ENCODE measurements at regions not wholly inside any gene's neighbourhood (a gene's known extent, or its start where the extent isn't known, plus 50 kb on each side); places are given as distances from the start of the nearest gene placed in this dataset.
"Not testable (repeated sequence)": the region's sequence is repeated elsewhere in the genome, so short reads cannot be mapped to it uniquely, and the experiment has no call there.

DNA sequence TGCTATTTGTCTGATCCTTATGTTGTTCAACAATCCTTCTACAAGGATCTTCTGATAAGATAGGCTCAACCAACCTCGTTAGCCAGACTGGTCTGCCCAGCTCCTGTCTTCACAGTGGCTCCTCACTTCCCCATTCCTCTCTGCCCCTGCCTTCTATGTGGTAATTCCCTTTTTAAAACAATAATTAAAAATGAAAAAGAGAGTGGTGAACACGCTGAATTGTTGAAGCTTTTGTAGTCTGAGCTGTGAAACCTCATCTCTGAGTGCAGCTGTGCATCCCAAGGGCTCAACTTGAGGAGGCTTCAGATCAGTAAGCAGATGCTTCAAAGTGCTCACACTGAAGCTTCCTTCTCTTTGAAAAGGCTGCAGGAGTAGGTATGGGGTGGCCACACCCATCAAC is 70.7 kb upstream of the JUN start:
- no peak overlapping the region for H3K4me3 ChIP-seq (ENCODE audit: control insufficient read depth in 2 of 3, extremely low read depth in 1 of 3, insufficient read depth in 2 of 3, low read depth in 1 of 3, low read length in 3 of 3)
- no peak for FAIRE-seq
- no peaks in the 10 kb centered on the region for H3K27me3 ChIP-seq (ENCODE audit: control insufficient read depth, extremely low read depth, insufficient read depth, low read length)
- dilution Hi-C loops (cut with MboI; ENCODE audit: extremely low pct_ligation_motif_present, low sequenced_read_pairs): no loop called here
- H3K4me1 ChIP-seq (ENCODE audit: control insufficient read depth, extremely low read depth, insufficient read depth, low read length): peaks cover 23% of the 10 kb centered on the region
- H3K9ac ChIP-seq (ENCODE audit: control insufficient read depth, extremely low read depth, insufficient read depth, low read length): no peak overlapping the region
- no peaks in the 10 kb centered on the region for H3K36me3 ChIP-seq (ENCODE audit: control insufficient read depth in 2 of 2, extremely low read depth in 1 of 2, insufficient read depth in 2 of 2, low read length in 2 of 2)
- no peaks in the 10 kb centered on the region for H3K79me2 ChIP-seq (ENCODE audit: control insufficient read depth, insufficient read depth, low read length)
- DNase-seq (ENCODE audit: low read depth, low spot score): no peak
- H3K9me1 ChIP-seq (ENCODE audit: control insufficient read depth, extremely low read depth, insufficient read depth, low read length): no peaks in the 10 kb centered on the region
- no peaks in the 10 kb centered on the region for H4K20me1 ChIP-seq (ENCODE audit: control insufficient read depth, extremely low read depth, insufficient read depth, low read length)
- TF ChIP-seq EZH2 (IDR thresholded peaks at IDR 0.05; ENCODE audit: low read length): no peak
- TF ChIP-seq, protein P1, sequence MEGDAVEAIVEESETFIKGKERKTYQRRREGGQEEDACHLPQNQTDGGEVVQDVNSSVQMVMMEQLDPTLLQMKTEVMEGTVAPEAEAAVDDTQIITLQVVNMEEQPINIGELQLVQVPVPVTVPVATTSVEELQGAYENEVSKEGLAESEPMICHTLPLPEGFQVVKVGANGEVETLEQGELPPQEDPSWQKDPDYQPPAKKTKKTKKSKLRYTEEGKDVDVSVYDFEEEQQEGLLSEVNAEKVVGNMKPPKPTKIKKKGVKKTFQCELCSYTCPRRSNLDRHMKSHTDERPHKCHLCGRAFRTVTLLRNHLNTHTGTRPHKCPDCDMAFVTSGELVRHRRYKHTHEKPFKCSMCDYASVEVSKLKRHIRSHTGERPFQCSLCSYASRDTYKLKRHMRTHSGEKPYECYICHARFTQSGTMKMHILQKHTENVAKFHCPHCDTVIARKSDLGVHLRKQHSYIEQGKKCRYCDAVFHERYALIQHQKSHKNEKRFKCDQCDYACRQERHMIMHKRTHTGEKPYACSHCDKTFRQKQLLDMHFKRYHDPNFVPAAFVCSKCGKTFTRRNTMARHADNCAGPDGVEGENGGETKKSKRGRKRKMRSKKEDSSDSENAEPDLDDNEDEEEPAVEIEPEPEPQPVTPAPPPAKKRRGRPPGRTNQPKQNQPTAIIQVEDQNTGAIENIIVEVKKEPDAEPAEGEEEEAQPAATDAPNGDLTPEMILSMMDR (optimal IDR thresholded peaks at IDR 0.05 in 1 of 3, IDR thresholded peaks at IDR 0.05 in 1 of 3, conservative IDR thresholded peaks at IDR 0.05 in 1 of 3; ENCODE audit: extremely low read depth in 1 of 3, insufficient read depth in 2 of 3, low read length in 3 of 3): no peak
- H2AFZ ChIP-seq (ENCODE audit: control insufficient read depth, low read length): no peak overlapping the region
- H3K27ac ChIP-seq (ENCODE audit: control insufficient read depth, insufficient read depth, low read length): no peak overlapping the region
- H3K9me3 ChIP-seq (ENCODE audit: control insufficient read depth, low read depth, low read length): no peaks in the 10 kb centered on the region
- H3K4me2 ChIP-seq (ENCODE audit: control insufficient read depth, extremely low read depth, insufficient read depth, low read depth, low read length): no peak overlapping the region

DNA sequence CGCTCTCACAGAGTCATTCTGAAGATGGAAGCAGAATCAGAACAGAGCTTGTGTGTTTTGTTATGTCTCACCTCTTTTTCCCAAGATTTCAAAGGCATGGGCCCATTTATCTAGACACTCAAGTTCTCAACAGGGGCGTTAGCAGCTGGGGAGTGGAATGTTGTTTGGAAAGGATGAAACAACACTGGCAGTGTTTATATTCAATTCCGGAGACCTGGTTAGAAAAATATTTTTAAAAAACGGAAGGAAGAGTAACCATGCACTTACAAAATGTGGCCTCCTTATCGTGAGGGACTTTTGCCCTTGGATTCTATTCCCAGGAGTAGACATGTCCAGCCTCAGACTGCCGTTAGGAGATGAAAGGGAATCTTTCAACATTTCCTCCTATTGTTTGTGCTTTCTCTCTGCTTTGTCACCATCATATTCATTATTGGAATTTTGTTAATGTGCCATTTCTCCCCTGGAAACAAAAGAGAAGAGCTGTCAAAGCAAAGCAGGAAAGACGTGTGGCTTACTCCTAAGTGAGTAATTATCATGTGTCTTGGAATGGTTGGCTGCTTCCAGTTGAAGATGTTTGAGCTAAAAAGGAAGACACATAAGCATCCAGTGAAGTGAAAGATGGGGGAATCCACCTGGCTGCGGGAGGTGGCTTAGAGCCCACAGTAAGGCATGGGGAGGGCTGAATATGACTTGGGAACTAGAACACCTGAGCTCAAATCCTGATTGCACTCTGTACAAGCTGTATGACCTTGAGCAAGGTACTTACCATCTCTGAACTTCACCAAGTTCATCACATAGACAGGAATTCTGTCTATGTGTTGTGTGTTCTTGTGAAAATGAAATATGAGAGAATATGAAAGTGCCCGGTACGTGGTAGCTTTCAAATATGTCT is 71.7 kb upstream of the JUN start:
- H3K79me2 ChIP-seq (ENCODE audit: control insufficient read depth, insufficient read depth, low read length): no peaks in the 10 kb centered on the region
- no peaks in the 10 kb centered on the region for H3K9me3 ChIP-seq (ENCODE audit: control insufficient read depth, low read depth, low read length)
- no peaks in the 10 kb centered on the region for H4K20me1 ChIP-seq (ENCODE audit: control insufficient read depth, extremely low read depth, insufficient read depth, low read length)
- H2AFZ ChIP-seq (ENCODE audit: control insufficient read depth, low read length): no peak overlapping the region
- no peak overlapping the region for H3K4me3 ChIP-seq (ENCODE audit: control insufficient read depth in 2 of 3, extremely low read depth in 1 of 3, insufficient read depth in 2 of 3, low read depth in 1 of 3, low read length in 3 of 3)
- H3K27ac ChIP-seq (ENCODE audit: control insufficient read depth, insufficient read depth, low read length): no peak overlapping the region
- no peaks in the 10 kb centered on the region for H3K9me1 ChIP-seq (ENCODE audit: control insufficient read depth, extremely low read depth, insufficient read depth, low read length)
- H3K4me2 ChIP-seq (ENCODE audit: control insufficient read depth, extremely low read depth, insufficient read depth, low read depth, low read length): no peak overlapping the region
- DNase-seq (ENCODE audit: low read depth, low spot score) (no peak), FAIRE-seq (no peak)
- no peak overlapping the region for H3K9ac ChIP-seq (ENCODE audit: control insufficient read depth, extremely low read depth, insufficient read depth, low read length)
- no peaks in the 10 kb centered on the region for H3K27me3 ChIP-seq (ENCODE audit: control insufficient read depth, extremely low read depth, insufficient read depth, low read length)
- H3K36me3 ChIP-seq (ENCODE audit: control insufficient read depth in 2 of 2, extremely low read depth in 1 of 2, insufficient read depth in 2 of 2, low read length in 2 of 2): no peaks in the 10 kb centered on the region
- TF ChIP-seq, protein P1 (optimal IDR thresholded peaks at IDR 0.05 in 1 of 3, IDR thresholded peaks at IDR 0.05 in 1 of 3, conservative IDR thresholded peaks at IDR 0.05 in 1 of 3; ENCODE audit: extremely low read depth in 1 of 3, insufficient read depth in 2 of 3, low read length in 3 of 3): no peak
- no peak for TF ChIP-seq EZH2 (IDR thresholded peaks at IDR 0.05; ENCODE audit: low read length)
- dilution Hi-C loops (cut with MboI; ENCODE audit: extremely low pct_ligation_motif_present, low sequenced_read_pairs): no loop called here
- peaks cover 13% of the 10 kb centered on the region for H3K4me1 ChIP-seq (ENCODE audit: control insufficient read depth, extremely low read depth, insufficient read depth, low read length)

DNA sequence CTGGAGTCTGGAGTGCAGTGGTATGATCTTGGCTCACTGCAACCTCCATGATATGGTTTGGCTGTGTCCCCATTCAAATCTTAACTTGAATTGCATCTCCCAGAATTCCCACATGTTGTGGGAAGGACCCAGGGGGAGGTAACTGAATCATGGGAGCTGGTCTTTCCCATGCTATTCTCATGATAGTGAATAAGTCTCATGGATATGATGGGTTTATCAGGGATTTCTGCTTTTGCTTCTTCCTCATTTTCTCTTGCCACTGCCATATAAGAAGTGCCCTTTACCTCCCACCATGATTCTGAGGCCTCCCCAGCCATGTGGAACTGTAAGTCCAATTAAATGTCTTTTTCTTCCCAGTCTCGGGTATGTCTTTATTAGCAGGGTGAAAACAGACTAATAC is 72.4 kb upstream of the JUN start:
- H3K4me1 ChIP-seq (ENCODE audit: control insufficient read depth, extremely low read depth, insufficient read depth, low read length); H3K9ac ChIP-seq (ENCODE audit: control insufficient read depth, extremely low read depth, insufficient read depth, low read length); FAIRE-seq; H3K4me2 ChIP-seq (ENCODE audit: control insufficient read depth, extremely low read depth, insufficient read depth, low read depth, low read length); dilution Hi-C loops (cut with MboI; ENCODE audit: extremely low pct_ligation_motif_present, low sequenced_read_pairs); H3K79me2 ChIP-seq (ENCODE audit: control insufficient read depth, insufficient read depth, low read length); H3K4me3 ChIP-seq (ENCODE audit: control insufficient read depth in 2 of 3, extremely low read depth in 1 of 3, insufficient read depth in 2 of 3, low read depth in 1 of 3, low read length in 3 of 3); H3K27me3 ChIP-seq (ENCODE audit: control insufficient read depth, extremely low read depth, insufficient read depth, low read length); H3K27ac ChIP-seq (ENCODE audit: control insufficient read depth, insufficient read depth, low read length); H3K36me3 ChIP-seq (ENCODE audit: control insufficient read depth in 2 of 2, extremely low read depth in 1 of 2, insufficient read depth in 2 of 2, low read length in 2 of 2); H2AFZ ChIP-seq (ENCODE audit: control insufficient read depth, low read length); H3K9me3 ChIP-seq (ENCODE audit: control insufficient read depth, low read depth, low read length); H4K20me1 ChIP-seq (ENCODE audit: control insufficient read depth, extremely low read depth, insufficient read depth, low read length); H3K9me1 ChIP-seq (ENCODE audit: control insufficient read depth, extremely low read depth, insufficient read depth, low read length); DNase-seq (ENCODE audit: low read depth, low spot score): not testable (repeated sequence)
